A549 (cell line): ENCODE measurements at regions not wholly inside any gene's neighbourhood (a gene's known extent, or its start where the extent isn't known, plus 50 kb on each side); places are given as distances from the start of the nearest gene placed in this dataset.

Source experiments
- ATAC-seq, 2 experiments: fragments of 200-7000 bp in 1 of 2; fragments of >200 bp in 1 of 2; cut with Nextera tagmentation in 1 of 2; cut with Tn5 transposase in 1 of 2; 3 replicates each; pipeline versions ENCODE4 v1.8.0 to v1.9.1; 2018 to 2020; ENCODE audit warnings: mild to moderate bottlenecking in 1 of 2, moderate library complexity in 1 of 2
- CTCF ChIA-PET: fragments of 300-600 bp; sonication (Branson Sonifier 250); formaldehyde crosslinking; extraction: SDS; loops from one replicate; lab custom pipeline; 2021; ENCODE audit warnings: antibody characterized with exemption, inconsistent platforms; lab: Yijun Ruan, JAX
- POLR2A ChIA-PET: fragments of 350-600 bp; formaldehyde crosslinking; extraction: SDS; loops from one replicate; lab custom pipeline; 2021; ENCODE audit warnings: antibody characterized with exemption, inconsistent platforms; lab: Yijun Ruan, JAX
- DNase-seq, 2 experiments: peaks; one replicate each; pipeline versions ENCODE4 v3.0.0 to v3.0.0-alpha.2; 2011 to 2016; ENCODE audit warnings: low read depth in 1 of 2, low spot score in 1 of 2
- FAIRE-seq: peaks from 2 replicates; lab custom pipeline; 2011; peaks lifted over from hg19 to GRCh38; lab: Jason Lieb, UNC
- H3K27ac ChIP-seq, 2 experiments: fragments of >200 bp; sonication (Bioruptor Twin); formaldehyde crosslinking; 3 replicates each; pipeline ENCODE4 v1.5.1; 2016 to 2017
- H3K4me1 ChIP-seq: fragments of >200 bp; sonication (Bioruptor Twin); formaldehyde crosslinking; 3 replicates; pipeline ENCODE4 v1.6.1; 2016
- H3K4me2 ChIP-seq: fragments of >200 bp; sonication (Bioruptor Twin); formaldehyde crosslinking; 3 replicates; pipeline ENCODE4 v1.6.1; 2016
- H3K4me3 ChIP-seq: fragments of >200 bp; sonication (Bioruptor Twin); formaldehyde crosslinking; 3 replicates; pipeline ENCODE4 v1.5.1; 2016
- H3K9me3 ChIP-seq: fragments of >200 bp; sonication (Bioruptor Twin); formaldehyde crosslinking; 3 replicates; pipeline ENCODE4 v1.6.1; 2016
- BCL3 ChIP-seq: fragments of >200 bp; sonication (Bioruptor Twin); formaldehyde crosslinking; IDR thresholded peaks from 3 replicates; pipeline ENCODE4 v1.6.1; 2016
- BHLHE40 ChIP-seq: IDR thresholded peaks from 2 replicates; pipeline ENCODE4 v1.6.1; 2012; ENCODE audit warnings: low read depth, low read length, inconsistent platforms
- CBX8 ChIP-seq: fragments of 200-600 bp; sonication (generic); IDR thresholded peaks from 2 replicates; pipeline ENCODE4 v1.6.1; 2016
- CEBPB ChIP-seq, 2 experiments: fragments of >200 bp in 1 of 2; sonication (Bioruptor Twin) in 1 of 2; formaldehyde crosslinking in 1 of 2; IDR thresholded peaks; 2 replicates each; pipeline ENCODE4 v1.6.1; 2012 to 2016
- EHMT2 ChIP-seq: fragments of 200-600 bp; sonication (generic); IDR thresholded peaks from 2 replicates; pipeline ENCODE4 v1.6.1; 2016; ENCODE audit warnings: antibody characterized with exemption, low read depth, mild to moderate bottlenecking, moderate library complexity
- ESRRA ChIP-seq: fragments of 150-350 bp; IDR thresholded peaks from 2 replicates; pipeline ENCODE4 v1.6.1; 2014; ENCODE audit warnings: mild to moderate bottlenecking, low read length, borderline replicate concordance
- FOSL2 ChIP-seq, 2 experiments: fragments of 450-650 bp in 1 of 2; fragments of >200 bp in 1 of 2; sonication (Bioruptor Twin) in 1 of 2; formaldehyde crosslinking; IDR thresholded peaks; 2 replicates each; pipeline versions ENCODE4 v1.5.0 to v1.6.1; 2016 to 2020; ENCODE audit warnings: mild to moderate bottlenecking in 1 of 2, moderate library complexity in 1 of 2
- GATA3 ChIP-seq: IDR thresholded peaks from 2 replicates; pipeline ENCODE4 v1.6.1; 2012; ENCODE audit warnings: borderline replicate concordance
- HDAC2 ChIP-seq: fragments of 200-600 bp; sonication (generic); IDR thresholded peaks from 2 replicates; pipeline ENCODE4 v1.6.1; 2016
- HES2 ChIP-seq: fragments of >200 bp; sonication (Bioruptor Twin); formaldehyde crosslinking; IDR thresholded peaks from 2 replicates; pipeline ENCODE4 v1.6.1; 2016
- HOXB5 ChIP-seq: fragments of 250-450 bp; sonication (Bioruptor Pico); IDR thresholded peaks from 2 replicates; pipeline ENCODE4 v1.5.0; 2020; ENCODE audit warnings: mild to moderate bottlenecking, moderate library complexity
- JUNB ChIP-seq: fragments of >200 bp; sonication (Bioruptor Twin); formaldehyde crosslinking; IDR thresholded peaks from 2 replicates; pipeline ENCODE4 v1.6.1; 2016
- KDM1A ChIP-seq: fragments of 200-600 bp; sonication (generic); IDR thresholded peaks from 2 replicates; pipeline ENCODE4 v1.6.1; 2016; ENCODE audit warnings: low read depth, mild to moderate bottlenecking
- KDM5A ChIP-seq: fragments of 200-600 bp; sonication (generic); IDR thresholded peaks from 2 replicates; pipeline ENCODE4 v1.6.1; 2016; ENCODE audit warnings: antibody characterized with exemption, mild to moderate bottlenecking
- MAFK ChIP-seq: fragments of 450-650 bp; IDR thresholded peaks from 2 replicates; pipeline ENCODE4 v1.6.1; 2014; ENCODE audit not compliant: partially characterized antibody
- MYC ChIP-seq: IDR thresholded peaks from 2 replicates; pipeline ENCODE4 v1.6.1; 2012; ENCODE audit warnings: mild to moderate bottlenecking, inconsistent platforms, low read length, improper control_type of control experiment, borderline replicate concordance
- PHF8 ChIP-seq: fragments of 200-600 bp; sonication (generic); IDR thresholded peaks from 2 replicates; pipeline ENCODE4 v1.6.1; 2016; ENCODE audit warnings: low read depth, mild to moderate bottlenecking, antibody characterized with exemption, moderate library complexity, borderline replicate concordance
- RARB ChIP-seq: fragments of 250-450 bp; sonication (Bioruptor Pico); IDR thresholded peaks from 2 replicates; pipeline ENCODE4 v1.8.0; 2021; ENCODE audit warnings: mild to moderate bottlenecking, moderate library complexity
- RCOR1 ChIP-seq: fragments of 150-350 bp; IDR thresholded peaks from 2 replicates; pipeline ENCODE4 v1.6.1; 2014; ENCODE audit warnings: antibody characterized with exemption, low read length, low read depth
- SMC3 ChIP-seq: fragments of >200 bp; sonication (Bioruptor Twin); formaldehyde crosslinking; IDR thresholded peaks from 3 replicates; pipeline ENCODE4 v1.6.1; 2018; ENCODE audit warnings: inconsistent platforms
- SREBF2 ChIP-seq: fragments of 450-650 bp; IDR thresholded peaks from 2 replicates; pipeline ENCODE4 v1.6.1; 2014; ENCODE audit warnings: mild to moderate bottlenecking, moderate library complexity
- USF2 ChIP-seq: fragments of 450-650 bp; IDR thresholded peaks from 2 replicates; pipeline ENCODE4 v1.6.1; 2014; ENCODE audit warnings: antibody characterized with exemption
- ZSCAN20 ChIP-seq: fragments of 250-450 bp; sonication (Bioruptor Pico); IDR thresholded peaks from 2 replicates; pipeline ENCODE4 v1.8.0; 2022; ENCODE audit warnings: mild to moderate bottlenecking, moderate library complexity
- WGBS: methylation state at CpG from one replicate; pipeline ENCODE4 v1.1.6; 2017; ENCODE audit errors: missing lambda C conversion rate; 5-methylcytosine and 5-hydroxymethylcytosine counted together
- TF ChIP-seq, protein P1 (sequence below): fragments of 250-450 bp; sonication (Bioruptor Pico); IDR thresholded peaks from 2 replicates; pipeline ENCODE4 v1.5.0; 2020; ENCODE audit warnings: low read depth, mild to moderate bottlenecking, moderate library complexity
- TF ChIP-seq, protein P2 (sequence below): IDR thresholded peaks from 2 replicates; pipeline ENCODE4 v1.6.1; 2012
- TF ChIP-seq, protein P3 (sequence below): fragments of 150-350 bp; IDR thresholded peaks from 2 replicates; pipeline ENCODE4 v1.6.1; 2014; ENCODE audit warnings: low read depth, mild to moderate bottlenecking, low read length

- Histone ChIP-seq H3K4me2 (peak overlapping the region; percentile 44), H3K27ac (peak overlapping the region; percentile 64 to 69; a peak in 5 of 6 replicates), H3K9me3 (no peaks in the 10 kb centered on the region), H3K4me3 (no peak overlapping the region), H3K4me1 (peaks cover 36% of the 10 kb centered on the region)
- ChIA-PET POLR2A (no interaction called here), CTCF (interaction anchor here (0.6 to 1.7 kb wide), 2 partner anchors 13 to 591 kb away, joined by 3 to 5 read pairs; no protein-coding TSS in a partner anchor)
- ATAC-seq (peak; percentile 95 to 96), DNase-seq (peak; percentile 6 to 70), FAIRE-seq (no peak)
- 34% methylated on average over 4 of the region's 4 CpGs for whole genome bisulfite sequencing
- TF ChIP-seq JUNB (peak; percentile 32; the same call in 1 of the 2 replicates), KDM5A (no peak), CEBPB (IDR thresholded peaks at IDR 0.05) (no peak), PHF8 (no peak), KDM1A (no peak), BCL3 (no peak), MAFK (peak; percentile 7), EHMT2 (no peak), USF2 (no peak), BHLHE40 (no peak), HDAC2 (no peak), FOSL2 (IDR thresholded peaks at IDR 0.05) (0 out of 2 replicates have a peak, but pooled peaks have one; percentile 18), FOSL2 (CRISPR knock-in tag; IDR thresholded peaks at IDR 0.05) (peak; percentile 46), GATA3 (no peak)
Observed at GRCh38 chr5:53249529-53250200, 140.1 kb upstream of the MOCS2 start.

DNA sequence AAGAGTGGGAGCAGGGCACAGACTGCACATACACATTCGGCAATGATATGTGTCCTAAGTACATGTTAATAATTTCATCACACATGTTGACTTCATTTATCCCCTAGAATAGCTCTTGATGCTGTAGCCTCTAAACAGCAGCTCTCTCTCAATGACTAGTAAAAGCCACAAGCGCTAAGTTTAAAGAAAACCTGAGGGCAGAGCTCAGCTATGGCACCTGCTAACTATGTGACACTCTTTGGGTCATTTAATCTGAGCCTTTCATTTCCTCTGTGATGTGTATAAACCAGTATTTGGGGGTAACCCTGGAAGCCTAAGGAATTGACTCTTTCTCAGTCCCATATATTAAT is 140.6 kb upstream of the MOCS2 start:
- peak overlapping the region; percentile 59 to 69; a peak in 5 of 6 replicates for H3K27ac ChIP-seq
- no peak for TF ChIP-seq CBX8
- no peak for TF ChIP-seq RCOR1
- TF ChIP-seq MYC: no peak
- TF ChIP-seq, protein P1, sequence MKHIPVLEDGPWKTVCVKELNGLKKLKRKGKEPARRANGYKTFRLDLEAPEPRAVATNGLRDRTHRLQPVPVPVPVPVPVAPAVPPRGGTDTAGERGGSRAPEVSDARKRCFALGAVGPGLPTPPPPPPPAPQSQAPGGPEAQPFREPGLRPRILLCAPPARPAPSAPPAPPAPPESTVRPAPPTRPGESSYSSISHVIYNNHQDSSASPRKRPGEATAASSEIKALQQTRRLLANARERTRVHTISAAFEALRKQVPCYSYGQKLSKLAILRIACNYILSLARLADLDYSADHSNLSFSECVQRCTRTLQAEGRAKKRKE: no peak
- TF ChIP-seq SMC3: no peak
- no peak for TF ChIP-seq RARB (CRISPR knock-in tag)
- no peak for TF ChIP-seq ZSCAN20 (CRISPR knock-in tag)
- TF ChIP-seq, protein P2, sequence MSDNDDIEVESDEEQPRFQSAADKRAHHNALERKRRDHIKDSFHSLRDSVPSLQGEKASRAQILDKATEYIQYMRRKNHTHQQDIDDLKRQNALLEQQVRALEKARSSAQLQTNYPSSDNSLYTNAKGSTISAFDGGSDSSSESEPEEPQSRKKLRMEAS: no peak
- H3K4me3 ChIP-seq: no peak overlapping the region
- CTCF ChIA-PET: interaction anchor here (1.7 kb wide), 1 partner anchor 12 kb away, joined by 5 read pairs; no protein-coding TSS in a partner anchor
- ATAC-seq (no peak), DNase-seq (no peak), FAIRE-seq (no peak)
- H3K4me2 ChIP-seq: peak overlapping the region; percentile 44; the same call in 2 of the 3 replicates
- POLR2A ChIA-PET: no interaction called here
- no peaks in the 10 kb centered on the region for H3K9me3 ChIP-seq
- WGBS: 81% methylated on average over 2 of the region's 2 CpGs
- peaks cover 36% of the 10 kb centered on the region for H3K4me1 ChIP-seq

DNA sequence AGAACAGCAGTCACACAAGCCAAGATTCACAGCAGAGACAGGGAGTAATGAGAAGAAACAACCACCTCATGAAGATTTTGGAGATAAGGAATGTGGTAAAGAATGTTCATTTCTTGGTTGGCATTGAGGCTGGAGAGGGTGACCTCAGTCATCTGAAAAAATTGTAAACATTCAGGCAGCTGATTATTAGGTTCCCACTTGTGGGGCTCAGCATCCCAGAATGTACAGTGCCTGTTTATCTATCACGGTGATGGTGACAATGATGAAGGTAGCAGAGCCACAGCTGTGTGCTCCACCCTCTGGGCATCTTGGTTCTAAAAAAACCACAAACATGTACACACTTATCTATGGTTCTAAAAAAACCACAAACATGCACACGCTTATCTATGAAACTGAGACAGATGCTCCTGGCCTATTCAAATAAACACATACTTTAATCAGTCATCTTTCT is 143.9 kb upstream of the MOCS2 start:
- Histone ChIP-seq H3K27ac (no peak overlapping the region), H3K4me3 (no peak overlapping the region), H3K9me3 (no peaks in the 10 kb centered on the region), H3K4me2 (0 out of 3 replicates have a peak overlapping the region, but pooled peaks have one; percentile 9), H3K4me1 (peaks cover 32% of the 10 kb centered on the region)
- DNase-seq: no peak
- ChIA-PET POLR2A (no interaction called here), CTCF (no interaction called here)
- 36% methylated on average over 2 of the region's 2 CpGs for WGBS
- no peak for FAIRE-seq
- ATAC-seq: no peak; a peak in 1 of 6 replicates
- TF ChIP-seq ESRRA (no peak), MAFK (no peak), HES2 (no peak), SREBF2 (no peak), KDM5A (no peak), HOXB5 (no peak), RARB (CRISPR knock-in tag) (no peak), BCL3 (no peak), BHLHE40 (no peak), GATA3 (no peak), KDM1A (no peak)
- TF ChIP-seq, protein P3, sequence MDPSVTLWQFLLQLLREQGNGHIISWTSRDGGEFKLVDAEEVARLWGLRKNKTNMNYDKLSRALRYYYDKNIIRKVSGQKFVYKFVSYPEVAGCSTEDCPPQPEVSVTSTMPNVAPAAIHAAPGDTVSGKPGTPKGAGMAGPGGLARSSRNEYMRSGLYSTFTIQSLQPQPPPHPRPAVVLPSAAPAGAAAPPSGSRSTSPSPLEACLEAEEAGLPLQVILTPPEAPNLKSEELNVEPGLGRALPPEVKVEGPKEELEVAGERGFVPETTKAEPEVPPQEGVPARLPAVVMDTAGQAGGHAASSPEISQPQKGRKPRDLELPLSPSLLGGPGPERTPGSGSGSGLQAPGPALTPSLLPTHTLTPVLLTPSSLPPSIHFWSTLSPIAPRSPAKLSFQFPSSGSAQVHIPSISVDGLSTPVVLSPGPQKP: no peak
